NCI-H1048 (cell line): ENCODE measurements at regions not wholly inside any gene's neighbourhood (a gene's known extent, or its start where the extent isn't known, plus 50 kb on each side); places are given as distances from the start of the nearest gene placed in this dataset.
"Not testable (repeated sequence)": the region's sequence is repeated elsewhere in the genome, so short reads cannot be mapped to it uniquely, and the experiment has no call there.

Experiments used
- DNase-seq: peaks from one replicate; lab custom pipeline; 2025; lab: John Stamatoyannopoulos, UW

DNA sequence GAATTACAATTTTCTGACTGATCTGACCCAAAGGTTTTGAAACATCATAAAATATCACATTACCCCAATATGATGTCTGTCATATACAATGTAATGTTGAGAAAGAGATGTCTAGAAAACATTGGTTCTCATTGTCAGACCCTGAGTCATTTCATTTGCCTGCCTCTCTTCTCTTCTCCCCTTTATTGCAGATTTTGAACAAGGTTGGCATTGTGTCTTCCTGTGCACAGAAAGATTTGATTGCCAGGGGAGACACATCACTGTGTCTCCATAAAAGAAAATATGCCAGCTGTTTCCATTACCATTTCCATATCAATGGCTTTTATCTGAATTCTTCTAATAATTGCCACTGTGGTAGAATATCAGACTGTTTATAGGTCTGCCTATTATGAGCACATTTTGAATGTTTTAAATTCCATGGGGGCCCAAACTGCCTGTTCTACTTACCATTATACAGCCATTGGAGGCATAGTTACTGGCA, 65.6 kb downstream of the IFI44 start:
- DNase-seq, result no peak

- no peak for DNase-seq
Measured at GRCh38 chr1:78716186-78716585, 66.6 kb downstream of the IFI44 start.

GRCh38 chr1:78718566-78718965, 68.9 kb downstream of the IFI44 start:
- no peak for DNase-seq

DNA sequence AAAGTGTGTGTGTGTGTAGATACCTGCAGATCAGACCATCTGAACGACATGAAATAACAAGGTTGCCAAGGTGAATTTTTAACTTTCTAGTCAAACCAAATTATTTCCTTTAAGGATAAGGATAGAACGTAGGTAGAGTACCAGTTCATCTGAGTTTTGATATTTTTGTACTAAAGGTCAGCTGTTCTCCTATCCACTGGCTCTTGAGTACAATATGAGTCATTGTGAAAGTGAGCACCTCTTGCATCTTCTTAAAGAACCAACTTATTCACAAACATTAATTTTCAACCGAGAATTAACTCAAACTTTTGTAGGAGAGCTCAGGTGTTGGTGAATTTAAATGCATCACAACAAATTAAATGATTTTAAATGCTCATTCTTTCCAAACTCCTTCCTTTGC, 71.5 kb downstream of the IFI44 start:
- DNase-seq, result no peak

GRCh38 chr1:78722105-78722504, 72.5 kb downstream of the IFI44 start:
- no peak for DNase-seq

GRCh38 chr1:78722521-78722920, 72.9 kb downstream of the IFI44 start:
- DNase-seq, result no peak

DNA sequence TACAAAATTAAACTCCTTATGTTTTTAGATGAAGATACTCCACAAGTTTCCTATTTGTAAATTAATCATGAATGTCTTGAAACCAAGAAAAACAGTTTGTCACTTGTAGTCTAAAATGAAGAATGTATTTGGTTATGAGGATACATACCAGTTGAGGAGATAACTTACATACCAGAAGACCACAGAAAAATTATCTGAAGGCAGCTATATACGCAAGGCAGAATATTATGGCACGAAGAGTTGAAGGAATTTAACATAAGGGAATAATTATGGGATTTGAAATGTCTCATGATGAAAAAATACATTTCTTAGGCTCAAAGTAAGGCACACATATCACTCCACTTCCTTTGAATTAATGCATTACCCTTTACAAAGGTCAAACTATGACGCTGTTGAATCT, 73.3 kb downstream of the IFI44 start:
- no peak for DNase-seq

DNA sequence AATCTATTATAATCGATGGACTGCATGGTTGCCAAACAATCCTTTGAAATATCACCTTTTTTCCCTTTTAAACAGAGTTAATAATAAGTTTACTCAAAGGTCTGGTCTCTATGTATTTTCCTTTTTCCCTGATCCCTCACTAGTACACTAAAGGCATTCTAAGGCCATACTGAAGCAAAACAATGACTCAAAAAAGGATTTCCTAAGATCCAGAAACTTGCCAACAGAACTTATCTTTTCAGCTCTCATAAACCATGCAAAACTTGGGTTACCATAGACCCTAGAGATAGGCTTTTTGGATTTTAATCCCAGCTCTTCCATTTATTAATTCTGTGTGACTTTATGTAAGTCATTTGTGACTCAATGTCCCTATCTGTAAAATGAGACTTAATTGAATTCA, 77.1 kb downstream of the IFI44 start:
- DNase-seq, result no peak

DNA sequence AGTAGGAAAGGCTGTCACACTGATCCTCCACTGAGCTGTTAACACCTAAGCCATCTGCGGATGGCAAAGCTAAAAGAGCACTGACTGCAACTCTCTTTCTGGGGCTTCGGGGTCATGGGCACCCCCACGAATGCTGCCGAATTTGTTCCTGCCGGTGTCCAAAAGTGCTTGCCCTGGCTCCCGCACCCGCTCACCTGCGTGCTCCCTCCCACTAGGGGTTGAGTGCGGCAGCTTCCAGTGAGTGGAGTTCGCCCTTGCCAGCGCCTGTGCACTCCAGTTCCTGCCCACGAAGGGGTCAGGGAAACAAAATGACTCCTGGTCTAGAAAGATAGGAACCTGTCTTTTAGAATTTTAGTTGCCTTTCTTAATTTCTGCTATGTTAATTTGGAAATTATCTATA, 78.7 kb downstream of the IFI44 start:
- no peak for DNase-seq

DNA sequence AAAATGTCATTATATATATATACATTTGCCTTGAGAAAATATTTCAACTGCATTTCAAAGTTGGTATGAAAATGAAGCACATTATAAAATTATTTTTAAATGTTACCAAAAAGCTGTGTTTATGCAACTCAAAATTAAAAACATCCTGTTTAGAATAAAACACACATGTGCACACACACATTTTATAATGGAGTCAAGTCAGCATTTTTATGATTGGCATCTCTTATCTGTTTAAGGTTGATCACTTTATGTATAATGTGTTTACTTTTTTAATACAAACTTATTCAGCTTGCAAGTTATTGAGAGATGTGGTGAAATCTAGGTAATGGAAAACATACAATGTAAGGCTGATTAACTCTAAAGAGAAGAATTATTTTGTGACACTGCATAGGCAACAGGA, 80.4 kb downstream of the IFI44 start:
- DNase-seq, result no peak

GRCh38 chr1:78731674-78732073, 82.0 kb downstream of the IFI44 start:
- no peak for DNase-seq

- no peak for DNase-seq
Measured at GRCh38 chr1:78737241-78737640, 87.6 kb downstream of the IFI44 start.

- no peak for DNase-seq
Measured at GRCh38 chr1:78743626-78744025, 94.0 kb downstream of the IFI44 start.

GRCh38 chr1:78745111-78745510, 95.5 kb downstream of the IFI44 start:
- no peak for DNase-seq

DNA sequence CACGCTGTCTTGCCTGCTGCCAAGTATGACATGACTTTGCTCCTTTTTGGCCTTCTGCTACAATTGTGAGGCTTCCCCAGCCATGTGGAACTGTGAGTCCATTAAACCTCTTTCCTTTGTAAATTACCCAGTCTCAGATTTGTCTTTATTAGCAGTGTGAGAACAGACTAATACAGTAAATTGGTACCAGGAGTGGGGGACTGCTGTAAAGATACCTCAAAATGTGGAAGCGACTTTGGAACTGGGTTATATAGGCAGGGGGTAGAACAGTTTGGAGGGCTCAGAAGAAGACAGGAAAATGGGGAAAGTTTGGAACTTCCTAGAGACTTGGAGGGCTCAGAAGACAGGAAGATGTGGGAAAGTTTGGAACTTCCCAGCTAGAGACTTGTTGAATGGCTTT, 104.0 kb downstream of the IFI44 start:
- not testable (repeated sequence) for DNase-seq

- DNase-seq, result no peak
Measured at GRCh38 chr1:78755986-78756385, 106.4 kb downstream of the IFI44 start.

GRCh38 chr1:78758506-78758905, 108.9 kb downstream of the IFI44 start:
- DNase-seq, result no peak

DNA sequence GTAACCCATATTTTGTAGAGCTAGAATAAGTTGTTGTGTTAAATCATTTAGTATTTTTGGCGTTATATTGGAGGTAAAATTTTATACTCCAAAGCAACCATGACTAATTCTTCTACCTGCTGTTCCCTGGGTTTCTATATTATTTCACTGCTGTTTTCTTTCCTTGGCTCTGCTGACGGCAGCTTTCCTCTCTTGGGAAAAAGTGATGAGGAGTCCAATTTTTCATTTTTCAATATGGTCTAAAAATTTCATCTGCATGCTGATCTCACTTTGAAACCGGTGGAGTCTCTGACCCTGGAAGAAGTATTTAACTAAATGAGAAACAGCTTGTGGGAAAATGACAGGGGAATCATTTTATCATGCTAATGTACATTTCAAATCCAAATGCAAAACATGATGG, 110.2 kb downstream of the IFI44 start:
- no peak for DNase-seq

DNA sequence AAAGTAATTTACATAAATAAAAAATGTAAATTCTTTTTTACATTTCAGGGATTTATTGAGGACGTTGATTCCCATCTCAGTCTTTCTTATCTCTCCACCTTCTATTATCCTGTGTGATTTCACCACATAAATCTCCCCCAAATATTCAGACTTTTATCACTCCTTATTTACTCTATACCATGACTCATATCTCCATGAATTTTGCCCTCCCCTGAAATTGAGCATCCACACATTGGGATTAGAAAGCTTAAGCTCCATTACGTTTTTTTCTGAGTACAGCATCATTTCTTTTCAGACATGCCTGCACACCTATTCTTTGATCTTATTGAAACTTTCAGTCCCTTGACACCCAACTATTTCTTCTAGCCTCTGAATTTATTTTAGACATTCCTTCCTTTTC, 111.2 kb downstream of the IFI44 start:
- no peak for DNase-seq

GRCh38 chr1:78762113-78762512, 112.5 kb downstream of the IFI44 start:
- peak; percentile 57 for DNase-seq

- no peak for DNase-seq
Measured at GRCh38 chr1:78765489-78765888, 115.9 kb downstream of the IFI44 start.

DNA sequence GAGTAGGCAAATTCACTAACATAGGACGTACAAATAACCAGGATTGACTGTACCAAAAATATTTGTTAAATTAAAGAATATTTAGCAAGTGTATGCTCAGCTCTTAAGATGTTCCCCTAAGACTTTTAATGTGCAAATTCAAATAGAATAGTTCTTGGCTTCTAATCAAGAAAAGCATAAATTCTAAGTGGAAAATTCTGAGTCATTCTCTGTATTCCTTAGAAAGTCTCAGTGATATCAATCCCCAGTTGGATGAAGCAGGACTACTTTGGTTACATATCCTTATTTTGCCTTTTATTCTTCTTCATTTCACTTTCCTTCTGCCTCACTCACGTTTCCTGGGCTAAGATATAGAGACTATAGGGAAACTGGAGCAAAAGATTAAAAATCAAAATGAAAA, 130.2 kb downstream of the IFI44 start:
- DNase-seq, result no peak

DNA sequence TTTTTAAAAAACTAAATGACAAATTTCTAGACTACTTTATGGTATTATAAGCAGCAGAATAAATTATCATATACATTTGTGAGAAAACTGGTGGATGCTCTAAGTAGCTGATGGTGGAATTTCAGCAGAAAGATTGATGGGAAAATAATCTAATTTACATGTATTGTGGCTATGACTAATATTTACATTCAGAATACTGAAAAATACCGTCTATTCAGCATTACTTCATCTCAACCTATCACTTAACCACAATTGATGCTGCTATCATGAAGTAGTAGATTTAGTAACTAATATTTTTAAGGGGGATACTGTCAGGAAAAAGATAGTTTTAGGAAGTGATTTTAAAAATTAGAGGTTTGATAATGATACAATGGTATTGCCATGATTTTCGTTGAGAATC, 137.9 kb downstream of the IFI44 start:
- no peak for DNase-seq

DNA sequence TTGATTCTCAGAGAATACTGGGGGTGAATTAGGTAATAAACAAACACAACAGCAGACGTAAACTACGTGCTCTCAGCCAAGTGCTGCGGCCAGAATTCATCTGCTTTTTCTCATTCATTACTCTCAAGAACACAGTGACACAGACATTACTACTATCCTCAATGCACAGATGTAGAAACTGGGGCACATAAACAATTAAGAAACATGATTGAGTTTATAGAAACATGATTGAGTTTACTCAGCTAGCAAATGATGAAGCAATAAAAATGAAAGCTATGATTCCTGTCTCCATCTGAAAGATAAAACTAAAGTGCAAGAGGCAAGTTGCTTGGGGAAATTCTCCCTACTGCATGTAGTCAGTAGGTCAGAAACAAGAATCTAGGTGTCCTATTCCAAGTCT, 140.5 kb downstream of the IFI44 start:
- DNase-seq, result no peak

DNA sequence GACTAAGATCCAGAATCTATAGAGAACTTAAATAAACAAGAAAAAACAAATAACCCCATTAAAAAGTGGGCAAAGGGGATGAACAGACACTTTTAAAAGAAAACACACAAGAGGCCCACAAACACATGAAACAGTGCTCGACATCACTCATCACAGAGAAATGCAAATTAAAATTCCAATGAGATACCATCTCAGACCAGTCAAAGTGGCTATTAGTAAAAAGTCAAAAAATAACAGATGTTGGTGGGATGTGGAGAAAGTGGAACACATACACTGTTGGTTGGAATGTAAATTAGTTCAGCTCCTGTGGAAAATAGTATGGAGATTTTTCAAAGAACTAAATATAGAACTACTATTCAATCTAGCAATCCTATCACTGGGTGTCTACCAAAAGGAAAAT, 143.1 kb downstream of the IFI44 start:
- no peak for DNase-seq
